H9 (cell line): ENCODE measurements at regions not wholly inside any gene's neighbourhood (a gene's known extent, or its start where the extent isn't known, plus 50 kb on each side); places are given as distances from the start of the nearest gene placed in this dataset.

Source experiments
- DNase-seq: peaks from one replicate; pipeline ENCODE4 v3.0.0-alpha.2; 2017
- H2AFZ ChIP-seq: one replicate; pipeline ENCODE4 v1.6.1; 2013; ENCODE audit warnings: mild to moderate bottlenecking, low read length, control low read depth, moderate library complexity
- H2AK5ac ChIP-seq: 2 replicates; pipeline ENCODE4 v1.6.1; 2013; ENCODE audit warnings: low read length, control low read depth, mixed read lengths; ENCODE audit not compliant: insufficient read length
- H2BK120ac ChIP-seq: one replicate; pipeline ENCODE4 v1.6.1; 2013; ENCODE audit warnings: low read depth, mild to moderate bottlenecking, low read length, control low read depth, inconsistent platforms; ENCODE audit not compliant: poor library complexity, severe bottlenecking
- H2BK12ac ChIP-seq: 2 replicates; pipeline ENCODE4 v1.6.1; 2013; ENCODE audit warnings: low read length, control low read depth, mixed read lengths, low read depth; ENCODE audit not compliant: insufficient read length
- H2BK15ac ChIP-seq: 2 replicates; pipeline ENCODE4 v1.6.1; 2013; ENCODE audit warnings: low read depth, low read length, control low read depth
- H2BK20ac ChIP-seq: one replicate; pipeline ENCODE4 v1.6.1; 2013; ENCODE audit warnings: low read depth, mild to moderate bottlenecking, low read length, control low read depth, inconsistent platforms; ENCODE audit not compliant: poor library complexity, severe bottlenecking
- H2BK5ac ChIP-seq: 2 replicates; pipeline ENCODE4 v1.6.1; 2013; ENCODE audit warnings: low read length, control low read depth, mixed read lengths; ENCODE audit not compliant: insufficient read length
- H3K14ac ChIP-seq: 2 replicates; pipeline ENCODE4 v1.6.1; 2013; ENCODE audit warnings: low read length, control low read depth; ENCODE audit not compliant: insufficient read depth
- H3K18ac ChIP-seq: 2 replicates; pipeline ENCODE4 v1.6.1; 2013; ENCODE audit warnings: low read depth, mild to moderate bottlenecking, mixed read lengths, low read length, control low read depth; ENCODE audit not compliant: insufficient read length
- H3K23ac ChIP-seq: 2 replicates; pipeline ENCODE4 v1.6.1; 2013; ENCODE audit warnings: low read length, control low read depth, mixed read lengths, low read depth; ENCODE audit not compliant: insufficient read length
- H3K23me2 ChIP-seq: 2 replicates; pipeline ENCODE4 v1.6.1; 2013; ENCODE audit warnings: low read depth, mild to moderate bottlenecking, mixed read lengths, low read length, control low read depth; ENCODE audit not compliant: insufficient read length, poor library complexity, severe bottlenecking
- H3K27ac ChIP-seq: 2 replicates; pipeline ENCODE4 v1.5.1; 2013; ENCODE audit warnings: low read length, control low read depth, mixed read lengths, low read depth; ENCODE audit not compliant: insufficient read length
- H3K27me3 ChIP-seq: 2 replicates; pipeline ENCODE4 v1.6.1; 2013; ENCODE audit warnings: low read length, control low read depth, inconsistent platforms; ENCODE audit not compliant: insufficient read depth
- H3K4ac ChIP-seq: 2 replicates; pipeline ENCODE4 v1.6.1; 2013; ENCODE audit warnings: low read depth, mild to moderate bottlenecking, control low read depth, inconsistent platforms, low read length, moderate library complexity
- H3K4me1 ChIP-seq: 2 replicates; pipeline ENCODE4 v1.6.1; 2013; ENCODE audit warnings: low read length, control low read depth, inconsistent platforms; ENCODE audit not compliant: insufficient read depth
- H3K4me2 ChIP-seq: 2 replicates; pipeline ENCODE4 v1.6.1; 2013; ENCODE audit warnings: low read length, control low read depth, mixed read lengths; ENCODE audit not compliant: insufficient read length, insufficient read depth
- H3K56ac ChIP-seq: 2 replicates; pipeline ENCODE4 v1.6.1; 2013; ENCODE audit warnings: low read depth, mild to moderate bottlenecking, mixed read lengths, low read length, control low read depth; ENCODE audit not compliant: insufficient read length
- H3K79me1 ChIP-seq: 2 replicates; pipeline ENCODE4 v1.6.1; 2013; ENCODE audit warnings: low read depth, mild to moderate bottlenecking, moderate library complexity, low read length, control low read depth, inconsistent platforms; ENCODE audit not compliant: insufficient read depth, poor library complexity, severe bottlenecking
- H3K79me2 ChIP-seq: 2 replicates; pipeline ENCODE4 v1.6.1; 2013; ENCODE audit warnings: low read length, control low read depth, inconsistent platforms; ENCODE audit not compliant: insufficient read depth
- H3K9ac ChIP-seq: 2 replicates; pipeline ENCODE4 v1.6.1; 2013; ENCODE audit warnings: low read length, control low read depth, mixed read lengths; ENCODE audit not compliant: insufficient read length; ENCODE audit errors: extremely low read depth
- H3K9me3 ChIP-seq: one replicate; pipeline ENCODE4 v1.6.1; 2013; ENCODE audit warnings: low read depth, low read length, inconsistent platforms; ENCODE audit not compliant: control insufficient read depth
- H3T11ph ChIP-seq: one replicate; pipeline ENCODE4 v1.6.1; 2013; ENCODE audit warnings: mild to moderate bottlenecking, low read length, control low read depth, inconsistent platforms
- H4K20me1 ChIP-seq: one replicate; pipeline ENCODE4 v1.6.1; 2013; ENCODE audit not compliant: control insufficient read depth, insufficient read length, insufficient read depth
- H4K5ac ChIP-seq: 2 replicates; pipeline ENCODE4 v1.6.1; 2013; ENCODE audit warnings: low read depth, mild to moderate bottlenecking, mixed read lengths, low read length, control low read depth; ENCODE audit not compliant: insufficient read length
- H4K8ac ChIP-seq: replicated peaks from 2 replicates; pipeline ENCODE4 v1.6.1; 2013; ENCODE audit warnings: low read length, control low read depth, mixed read lengths, low read depth; ENCODE audit not compliant: insufficient read length
- H4K91ac ChIP-seq: 2 replicates; pipeline ENCODE4 v1.6.1; 2013; ENCODE audit warnings: low read depth, mild to moderate bottlenecking, moderate library complexity, mixed read lengths, low read length, control low read depth; ENCODE audit not compliant: insufficient read length
- H3K27ac Mint-ChIP-seq, 3 experiments: 2 replicates in 2 of 3; 3 replicates in 1 of 3; pipeline ENCODE4 v1.8.0; 2020 to 2021; ENCODE audit warnings: mixed read lengths in 3 of 3, mild to moderate bottlenecking in 1 of 3, moderate library complexity in 1 of 3
- H3K27me3 Mint-ChIP-seq: 2 replicates; pipeline ENCODE4 v1.8.0; 2021; ENCODE audit warnings: low read depth, mild to moderate bottlenecking, moderate library complexity, mixed read lengths
- H3K36me3 Mint-ChIP-seq, 3 experiments: 2 replicates in 2 of 3; 3 replicates in 1 of 3; pipeline ENCODE4 v1.8.0; 2020 to 2021; ENCODE audit warnings: low read depth in 3 of 3, mixed read lengths in 3 of 3; ENCODE audit not compliant: insufficient read depth in 1 of 3
- H3K4me1 Mint-ChIP-seq, 2 experiments: 2 replicates each; pipeline ENCODE4 v1.8.0; 2020; ENCODE audit warnings: mixed read lengths in 2 of 2
- H3K4me3 Mint-ChIP-seq, 2 experiments: 2 replicates in 1 of 2; 3 replicates in 1 of 2; pipeline ENCODE4 v1.8.0; 2020 to 2021; ENCODE audit warnings: mild to moderate bottlenecking in 2 of 2, mixed read lengths in 2 of 2, moderate library complexity in 1 of 2
- H3K9me3 Mint-ChIP-seq, 2 experiments: 2 replicates in 1 of 2; 3 replicates in 1 of 2; pipeline ENCODE4 v1.8.0; 2020; ENCODE audit warnings: mild to moderate bottlenecking in 2 of 2, mixed read lengths in 2 of 2, moderate library complexity in 1 of 2
- WGBS: extraction: QIAGEN DNeasy Blood & Tissue Kit; methylation state at CpG from one replicate; pipeline ENCODE4 v1.1.7; 2013; ENCODE audit warnings: missing lambda C conversion rate, low lambda C conversion rate, mixed read lengths; ENCODE audit not compliant: insufficient read length; ENCODE audit errors: extremely low coverage; 5-methylcytosine and 5-hydroxymethylcytosine counted together
- TF ChIP-seq, protein P1 (sequence below): fragments of 200-600 bp; sonication (generic); conservative IDR thresholded peaks from 3 replicates; pipeline ENCODE4 v1.8.0; 2021; ENCODE audit warnings: antibody characterized with exemption, mild to moderate bottlenecking

DNA sequence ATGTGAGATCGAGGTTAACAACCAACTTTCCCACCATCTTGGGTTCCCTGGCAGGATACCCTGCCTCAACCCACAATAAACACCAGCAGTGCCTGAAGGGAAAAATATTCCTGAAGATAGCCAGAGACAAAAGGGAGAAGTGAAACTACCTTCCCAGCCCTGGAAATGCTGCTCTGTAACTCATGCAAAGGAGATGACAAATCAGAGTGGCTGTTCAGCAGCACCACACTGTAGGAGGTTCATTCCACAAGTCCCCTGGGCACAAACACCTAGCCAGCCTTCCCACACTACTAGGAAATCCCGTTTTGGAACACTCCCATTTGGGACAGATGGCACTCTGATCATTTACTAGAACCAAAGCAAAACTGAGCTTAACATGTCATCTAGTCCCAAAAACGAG, 190.7 kb upstream of the RBBP8 start:
- no peak overlapping the region for H3K18ac ChIP-seq
- H3K4me1 ChIP-seq, result no peaks in the 10 kb centered on the region
- no peak overlapping the region for H4K8ac ChIP-seq
- no peaks in the 10 kb centered on the region for H3K9me3 ChIP-seq
- TF ChIP-seq, protein P1, sequence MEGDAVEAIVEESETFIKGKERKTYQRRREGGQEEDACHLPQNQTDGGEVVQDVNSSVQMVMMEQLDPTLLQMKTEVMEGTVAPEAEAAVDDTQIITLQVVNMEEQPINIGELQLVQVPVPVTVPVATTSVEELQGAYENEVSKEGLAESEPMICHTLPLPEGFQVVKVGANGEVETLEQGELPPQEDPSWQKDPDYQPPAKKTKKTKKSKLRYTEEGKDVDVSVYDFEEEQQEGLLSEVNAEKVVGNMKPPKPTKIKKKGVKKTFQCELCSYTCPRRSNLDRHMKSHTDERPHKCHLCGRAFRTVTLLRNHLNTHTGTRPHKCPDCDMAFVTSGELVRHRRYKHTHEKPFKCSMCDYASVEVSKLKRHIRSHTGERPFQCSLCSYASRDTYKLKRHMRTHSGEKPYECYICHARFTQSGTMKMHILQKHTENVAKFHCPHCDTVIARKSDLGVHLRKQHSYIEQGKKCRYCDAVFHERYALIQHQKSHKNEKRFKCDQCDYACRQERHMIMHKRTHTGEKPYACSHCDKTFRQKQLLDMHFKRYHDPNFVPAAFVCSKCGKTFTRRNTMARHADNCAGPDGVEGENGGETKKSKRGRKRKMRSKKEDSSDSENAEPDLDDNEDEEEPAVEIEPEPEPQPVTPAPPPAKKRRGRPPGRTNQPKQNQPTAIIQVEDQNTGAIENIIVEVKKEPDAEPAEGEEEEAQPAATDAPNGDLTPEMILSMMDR, result no peak
- H3K4ac ChIP-seq, result no peak overlapping the region
- H4K91ac ChIP-seq, result no peak overlapping the region
- H4K5ac ChIP-seq, result no peak overlapping the region
- no peak overlapping the region for H2BK15ac ChIP-seq
- no peak overlapping the region for H3K4me2 ChIP-seq
- H3K36me3 Mint-ChIP-seq, result no peaks in the 10 kb centered on the region
- no peaks in the 10 kb centered on the region for H4K20me1 ChIP-seq
- no peaks in the 10 kb centered on the region for H3K79me2 ChIP-seq
- H3K79me1 ChIP-seq, result no peaks in the 10 kb centered on the region
- H3K14ac ChIP-seq, result no peak overlapping the region
- H3T11ph ChIP-seq, result no peak overlapping the region
- H3K4me3 Mint-ChIP-seq, result no peak overlapping the region
- H3K27me3 ChIP-seq, result no peaks in the 10 kb centered on the region
- peaks cover 6% of the 10 kb centered on the region in 2 experiments; a peak in 3 of 5 replicates for H3K9me3 Mint-ChIP-seq
- H3K9ac ChIP-seq, result no peak overlapping the region
- no peak overlapping the region for H3K27ac ChIP-seq
- H3K23me2 ChIP-seq, result no peaks in the 10 kb centered on the region
- H2BK120ac ChIP-seq, result no peak overlapping the region
- H3K27ac Mint-ChIP-seq, result no peak overlapping the region
- H2AFZ ChIP-seq, result no peak overlapping the region
- H2BK20ac ChIP-seq, result no peak overlapping the region
- no peak for DNase-seq
- no peak overlapping the region for H3K23ac ChIP-seq
- no peaks in the 10 kb centered on the region for H3K27me3 Mint-ChIP-seq
- no peak overlapping the region for H2BK12ac ChIP-seq
- WGBS, result no CpG with 5 or more reads among the region's 3 CpGs
- no peak overlapping the region for H2BK5ac ChIP-seq
- 0 out of 4 replicates have a peak, but pooled peaks cover 0 to 3% of the 10 kb centered on the region in 2 experiments for H3K4me1 Mint-ChIP-seq
- no peak overlapping the region for H3K56ac ChIP-seq
- H2AK5ac ChIP-seq, result no peak overlapping the region
